Brain microvascular endothelial cell (primary cell): ENCODE measurements at regions not wholly inside any gene's neighbourhood (a gene's known extent, or its start where the extent isn't known, plus 50 kb on each side); places are given as distances from the start of the nearest gene placed in this dataset.

Experiments
- DNase-seq: peaks from one replicate; pipeline ENCODE4 v3.0.0-alpha.2; 2020
- H3K27ac ChIP-seq: fragments of 250-450 bp; sonication (Bioruptor Pico); 2 replicates; pipeline ENCODE4 v1.5.1; 2020; ENCODE audit warnings: mild to moderate bottlenecking, moderate library complexity
- H3K27me3 ChIP-seq: fragments of 250-450 bp; sonication (Bioruptor Pico); replicated peaks from 2 replicates; pipeline ENCODE4 v1.5.1; 2020; ENCODE audit warnings: mild to moderate bottlenecking
- H3K36me3 ChIP-seq: fragments of 250-450 bp; sonication (Bioruptor Pico); replicated peaks from 2 replicates; pipeline ENCODE4 v1.5.1; 2020; ENCODE audit warnings: mild to moderate bottlenecking
- H3K4me3 ChIP-seq: 2 replicates; pipeline ENCODE4 v1.5.1; 2011; ENCODE audit warnings: low read depth, mild to moderate bottlenecking, control low read depth, low read length, moderate library complexity
- in situ Hi-C: cut with HindIII; loops from 2 replicates; pipeline ENCODE4 v1.10.0; 2017; ENCODE audit warnings: low sequenced_read_pairs, low pct_ligation_motif_present
- TF ChIP-seq, protein P1 (sequence below): IDR thresholded peaks from 2 replicates; pipeline ENCODE4 v1.5.1; 2011; ENCODE audit warnings: low read depth, mild to moderate bottlenecking, moderate library complexity, low read length, control low read depth, inconsistent platforms; ENCODE audit errors: missing control alignments

DNA sequence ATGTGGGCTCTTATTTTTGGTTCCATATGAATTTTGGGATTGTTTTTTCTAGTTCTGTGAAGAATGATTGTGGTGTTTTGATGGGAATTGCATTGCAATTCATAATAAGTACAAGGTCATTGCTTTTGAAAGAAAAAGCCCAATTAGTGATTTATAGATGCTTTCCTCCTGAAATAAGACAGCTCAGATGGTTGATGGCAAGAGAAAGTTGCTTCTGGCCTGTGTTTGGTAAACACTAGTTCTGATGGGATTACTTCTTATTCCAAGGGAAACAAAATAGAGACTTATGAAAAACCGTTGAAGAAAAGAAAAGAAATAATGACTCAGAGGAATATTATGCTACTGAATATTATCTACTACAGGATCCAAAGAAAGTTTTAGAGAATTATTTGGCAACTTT lies 144.9 kb downstream of the SPANXA1 start:
- Histone ChIP-seq H3K36me3 (no peaks in the 10 kb centered on the region), H3K27me3 (no peaks in the 10 kb centered on the region), H3K4me3 (no peak overlapping the region), H3K27ac (no peak overlapping the region)
- DNase-seq, result no peak
- in situ Hi-C loops, result no loop called here
- TF ChIP-seq, protein P1, sequence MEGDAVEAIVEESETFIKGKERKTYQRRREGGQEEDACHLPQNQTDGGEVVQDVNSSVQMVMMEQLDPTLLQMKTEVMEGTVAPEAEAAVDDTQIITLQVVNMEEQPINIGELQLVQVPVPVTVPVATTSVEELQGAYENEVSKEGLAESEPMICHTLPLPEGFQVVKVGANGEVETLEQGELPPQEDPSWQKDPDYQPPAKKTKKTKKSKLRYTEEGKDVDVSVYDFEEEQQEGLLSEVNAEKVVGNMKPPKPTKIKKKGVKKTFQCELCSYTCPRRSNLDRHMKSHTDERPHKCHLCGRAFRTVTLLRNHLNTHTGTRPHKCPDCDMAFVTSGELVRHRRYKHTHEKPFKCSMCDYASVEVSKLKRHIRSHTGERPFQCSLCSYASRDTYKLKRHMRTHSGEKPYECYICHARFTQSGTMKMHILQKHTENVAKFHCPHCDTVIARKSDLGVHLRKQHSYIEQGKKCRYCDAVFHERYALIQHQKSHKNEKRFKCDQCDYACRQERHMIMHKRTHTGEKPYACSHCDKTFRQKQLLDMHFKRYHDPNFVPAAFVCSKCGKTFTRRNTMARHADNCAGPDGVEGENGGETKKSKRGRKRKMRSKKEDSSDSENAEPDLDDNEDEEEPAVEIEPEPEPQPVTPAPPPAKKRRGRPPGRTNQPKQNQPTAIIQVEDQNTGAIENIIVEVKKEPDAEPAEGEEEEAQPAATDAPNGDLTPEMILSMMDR, result no peak

DNA sequence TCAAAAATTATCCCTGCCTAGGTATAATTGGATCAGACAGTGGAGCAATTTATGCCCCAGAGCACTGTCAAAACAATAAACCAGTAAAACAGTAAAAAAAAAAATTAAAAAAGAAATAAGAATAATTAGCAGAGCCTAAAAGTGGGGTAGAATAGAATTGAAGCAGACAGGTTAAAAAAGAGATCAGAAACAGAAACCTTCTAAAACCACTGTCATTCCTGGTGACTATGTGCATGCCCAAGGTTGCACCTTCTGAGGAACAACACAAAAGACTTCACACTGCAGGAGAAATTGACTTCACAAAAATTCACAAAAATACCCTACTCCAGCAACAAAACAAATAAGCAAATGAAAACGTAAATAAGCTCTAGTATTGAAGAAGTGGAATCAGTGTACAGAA lies 168.6 kb downstream of the SPANXA1 start:
- TF ChIP-seq, protein P1, result no peak
- H3K36me3 ChIP-seq, result no peaks in the 10 kb centered on the region
- no peak overlapping the region for H3K4me3 ChIP-seq
- in situ Hi-C loops, result no loop called here
- no peaks in the 10 kb centered on the region for H3K27me3 ChIP-seq
- no peak overlapping the region for H3K27ac ChIP-seq
- DNase-seq, result no peak

DNA sequence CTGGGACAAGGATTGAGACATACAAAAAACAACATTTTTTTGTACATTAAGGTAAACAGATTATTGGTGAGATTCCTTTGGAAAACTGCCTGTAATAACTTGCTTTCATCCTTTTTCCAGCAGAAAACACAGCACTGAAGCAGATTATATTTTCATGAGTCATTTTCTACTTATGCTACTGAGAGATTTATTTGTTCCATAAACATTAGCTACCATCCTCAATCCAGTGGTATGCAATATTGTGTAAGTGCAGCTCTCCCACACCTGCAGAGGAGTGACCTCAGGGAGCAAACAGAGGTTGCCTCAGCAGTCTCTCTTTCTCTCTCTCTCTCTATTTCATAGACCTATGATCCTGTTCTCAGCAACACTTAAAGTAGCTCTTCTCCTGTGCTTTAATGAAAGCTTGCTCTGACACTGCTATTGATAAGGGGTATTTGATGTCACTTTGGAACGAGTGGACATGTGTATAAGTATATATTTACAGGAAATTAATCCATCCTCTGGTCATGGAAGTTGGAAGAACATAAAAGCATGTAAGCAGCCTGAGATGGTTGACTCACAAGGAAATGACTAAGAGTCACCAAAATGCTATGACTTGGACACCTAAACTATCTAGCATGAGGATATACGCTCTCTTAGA lies 163.7 kb upstream of the SPANXC start:
- H3K27ac ChIP-seq, result peak overlapping the region; percentile 17
- H3K27me3 ChIP-seq, result no peaks in the 10 kb centered on the region
- DNase-seq, result peak; percentile 15
- in situ Hi-C loops, result no loop called here
- H3K4me3 ChIP-seq, result no peak overlapping the region
- TF ChIP-seq, protein P1, result no peak
- H3K36me3 ChIP-seq, result no peaks in the 10 kb centered on the region

DNA sequence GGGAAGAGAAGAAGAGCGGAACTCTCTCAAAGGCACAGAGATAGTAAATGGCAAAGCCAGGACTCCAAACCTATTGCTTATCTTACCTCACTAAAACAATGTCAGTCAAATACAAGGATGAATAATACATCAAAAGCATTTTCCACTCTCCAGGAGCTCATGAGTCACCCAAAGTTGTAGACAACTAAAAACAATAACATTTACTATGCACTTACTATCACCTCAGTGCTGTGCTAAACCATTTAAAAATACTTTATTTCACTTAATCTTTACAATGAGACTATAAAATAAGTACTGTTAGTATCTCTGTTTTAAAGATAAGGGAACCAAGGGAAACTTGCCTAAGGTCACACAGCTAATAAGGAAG lies 163.2 kb upstream of the SPANXC start:
- Histone ChIP-seq H3K4me3 (no peak overlapping the region), H3K36me3 (no peaks in the 10 kb centered on the region), H3K27ac (no peak overlapping the region), H3K27me3 (no peaks in the 10 kb centered on the region)
- TF ChIP-seq, protein P1, result no peak
- in situ Hi-C loops, result no loop called here
- DNase-seq, result peak; percentile 2

DNA sequence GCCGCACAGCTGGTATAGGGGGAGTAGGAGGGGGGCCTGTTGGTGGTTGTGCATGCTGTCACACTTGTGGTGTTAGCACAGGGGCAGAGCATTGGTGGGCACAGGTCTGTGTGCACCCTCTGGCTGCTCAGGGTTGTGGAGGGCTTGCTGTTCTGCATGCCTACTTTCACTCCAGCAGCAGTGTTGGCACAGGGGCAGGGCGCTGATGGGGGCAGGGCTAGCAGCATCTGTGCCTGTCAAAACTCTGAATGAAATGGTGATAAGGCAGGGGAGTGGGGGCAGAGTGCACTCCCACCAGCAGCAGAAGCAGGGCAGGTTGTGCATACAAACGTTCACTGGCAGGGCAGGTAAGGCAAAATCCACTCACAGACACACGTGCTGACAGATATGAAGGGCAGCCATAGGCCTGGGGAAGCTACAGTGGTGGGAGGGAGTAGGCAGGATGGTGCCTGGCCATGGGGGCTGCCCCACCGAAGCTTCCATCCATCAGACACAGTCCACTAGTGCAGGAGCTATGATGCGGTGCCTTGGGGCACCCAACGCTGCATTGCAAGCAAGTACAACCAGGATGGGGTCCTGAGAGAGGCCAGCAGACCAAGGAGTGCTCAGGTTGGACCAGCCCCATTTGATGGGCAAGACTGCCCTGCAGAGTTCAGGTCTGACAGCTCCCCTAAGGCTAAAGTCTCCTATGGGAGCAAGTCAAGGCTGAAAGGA lies 160.7 kb upstream of the SPANXC start:
- DNase-seq, result no peak
- H3K4me3 ChIP-seq, result no peak overlapping the region
- no peaks in the 10 kb centered on the region for H3K27me3 ChIP-seq
- H3K27ac ChIP-seq, result no peak overlapping the region
- in situ Hi-C loops, result no loop called here
- H3K36me3 ChIP-seq, result no peaks in the 10 kb centered on the region
- TF ChIP-seq, protein P1, result no peak
